GM23248 (cell line): ENCODE measurements at regions not wholly inside any gene's neighbourhood (a gene's known extent, or its start where the extent isn't known, plus 50 kb on each side); places are given as distances from the start of the nearest gene placed in this dataset.
A peak's percentile ranks its signal among the peaks of the same experiment; 100 is the strongest.

Experiments used
- DNase-seq: peaks from one replicate; pipeline ENCODE4 v3.0.0-alpha.2; 2015
- H2AFZ ChIP-seq: fragments of 200-600 bp; sonication (generic); 2 replicates; pipeline ENCODE4 v1.6.1; 2016; ENCODE audit warnings: antibody characterized with exemption
- H3F3A ChIP-seq: fragments of 200-600 bp; sonication (generic); 2 replicates; pipeline ENCODE4 v1.6.1; 2016; ENCODE audit warnings: mild to moderate bottlenecking, antibody characterized with exemption, mixed run types; ENCODE audit not compliant: insufficient read depth
- H3K27ac ChIP-seq: fragments of 200-600 bp; sonication (generic); 2 replicates; pipeline ENCODE4 v1.5.1; 2016; ENCODE audit warnings: mild to moderate bottlenecking
- H3K27me3 ChIP-seq: fragments of 200-600 bp; sonication (generic); replicated peaks from 2 replicates; pipeline ENCODE4 v1.6.1; 2016; ENCODE audit warnings: mild to moderate bottlenecking; ENCODE audit not compliant: insufficient read depth
- H3K36me3 ChIP-seq: fragments of 200-600 bp; sonication (generic); 2 replicates; pipeline ENCODE4 v1.6.1; 2016; ENCODE audit warnings: low read depth, mild to moderate bottlenecking
- H3K4me1 ChIP-seq: fragments of 200-600 bp; sonication (generic); 2 replicates; pipeline ENCODE4 v1.6.1; 2016; ENCODE audit warnings: mild to moderate bottlenecking; ENCODE audit not compliant: insufficient read depth
- H3K4me2 ChIP-seq: fragments of 200-600 bp; sonication (generic); one replicate; pipeline ENCODE4 v1.6.1; 2016; ENCODE audit warnings: mild to moderate bottlenecking; ENCODE audit not compliant: unreplicated experiment
- H3K4me3 ChIP-seq: fragments of 200-600 bp; sonication (generic); 2 replicates; pipeline ENCODE4 v1.5.1; 2016; ENCODE audit warnings: mild to moderate bottlenecking
- H3K79me2 ChIP-seq: fragments of 200-600 bp; sonication (generic); 2 replicates; pipeline ENCODE4 v1.6.1; 2016; ENCODE audit warnings: mild to moderate bottlenecking; ENCODE audit not compliant: insufficient read depth
- H3K9ac ChIP-seq: fragments of 200-600 bp; sonication (generic); 2 replicates; pipeline ENCODE4 v1.6.1; 2016; ENCODE audit warnings: mild to moderate bottlenecking
- H3K9me2 ChIP-seq: fragments of 200-600 bp; sonication (generic); 2 replicates; pipeline ENCODE4 v1.6.1; 2016; ENCODE audit warnings: mixed run types, mild to moderate bottlenecking, moderate library complexity; ENCODE audit not compliant: insufficient read depth
- H3K9me3 ChIP-seq: fragments of 200-600 bp; sonication (generic); one replicate; pipeline ENCODE4 v1.6.1; 2017; ENCODE audit warnings: low read depth
- H4K20me1 ChIP-seq: fragments of 200-600 bp; sonication (generic); 2 replicates; pipeline ENCODE4 v1.6.0; 2016; ENCODE audit not compliant: insufficient read depth
- EZH2 ChIP-seq: fragments of 200-600 bp; sonication (generic); IDR thresholded peaks from 2 replicates; pipeline ENCODE4 v1.6.1; 2018; ENCODE audit warnings: antibody characterized with exemption, mild to moderate bottlenecking; ENCODE audit not compliant: insufficient read depth, poor library complexity, severe bottlenecking
- EZH2phosphoT487 ChIP-seq: fragments of 200-600 bp; sonication (generic); IDR thresholded peaks from 2 replicates; pipeline ENCODE4 v1.6.1; 2018; ENCODE audit warnings: antibody characterized with exemption, moderate library complexity, mild to moderate bottlenecking, low read depth; ENCODE audit not compliant: insufficient read depth
- WGBS, 2 experiments: methylation state at CpG; one replicate each; pipeline ENCODE4 v1.1.6; 2015 to 2017; ENCODE audit warnings: low lambda C conversion rate in 2 of 2, low coverage in 1 of 2; ENCODE audit errors: missing lambda C conversion rate in 2 of 2; 5-methylcytosine and 5-hydroxymethylcytosine counted together
- in situ Hi-C: fragments of 300-500 bp; cut with MboI; formaldehyde crosslinking; loops from 2 replicates; pipeline ENCODE4 v1.15.0; 2020

- Histone ChIP-seq H4K20me1 (no peaks in the 10 kb centered on the region), H2AFZ (no peak overlapping the region), H3K9me3 (no peaks in the 10 kb centered on the region), H3K27me3 (no peaks in the 10 kb centered on the region), H3K4me3 (no peak overlapping the region), H3K9ac (no peak overlapping the region), H3K79me2 (no peaks in the 10 kb centered on the region), H3K4me1 (peaks cover 38% of the 10 kb centered on the region), H3K9me2 (no peaks in the 10 kb centered on the region), H3K27ac (no peak overlapping the region), H3K4me2 (no peak overlapping the region), H3F3A (peaks cover 31% of the 10 kb centered on the region), H3K36me3 (no peaks in the 10 kb centered on the region)
- DNase-seq, result no peak
- 81 to 86% methylated on average over 6 of the region's 6 CpGs for WGBS, 2 experiments
- TF ChIP-seq EZH2 (no peak), EZH2phosphoT487 (no peak)
- in situ Hi-C loops, result no loop called here
These were observed 180.8 kb downstream of the ACTL7B start for GRCh38 chr9:108674766-108675530.

- Histone ChIP-seq H4K20me1 (no peaks in the 10 kb centered on the region), H3K9me2 (no peaks in the 10 kb centered on the region), H3K9me3 (no peaks in the 10 kb centered on the region), H3F3A (peaks cover 36% of the 10 kb centered on the region), H3K4me1 (peaks cover 48% of the 10 kb centered on the region), H2AFZ (no peak overlapping the region), H3K4me3 (0 out of 2 replicates have a peak overlapping the region, but pooled peaks have one; percentile 15), H3K79me2 (no peaks in the 10 kb centered on the region), H3K27ac (peak overlapping the region; percentile 74), H3K36me3 (no peaks in the 10 kb centered on the region), H3K4me2 (peak overlapping the region; percentile 34), H3K27me3 (no peaks in the 10 kb centered on the region), H3K9ac (peak overlapping the region; percentile 16; the same call in 1 of the 2 replicates)
- in situ Hi-C loops, result no loop called here
- DNase-seq, result peak; percentile 87
- 16 to 17% methylated on average over 7 of the region's 7 CpGs for WGBS, 2 experiments
- TF ChIP-seq EZH2, result no peak
- no peak for TF ChIP-seq EZH2phosphoT487
These were observed 182.4 kb downstream of the ACTL7B start for GRCh38 chr9:108673386-108673785.

GRCh38 chr9:108672475-108673190, 183.2 kb downstream of the ACTL7B start:
- no peaks in the 10 kb centered on the region for H4K20me1 ChIP-seq
- no peaks in the 10 kb centered on the region for H3K9me2 ChIP-seq
- H3K9ac ChIP-seq, result no peak overlapping the region
- H3K4me3 ChIP-seq, result no peak overlapping the region
- H3K9me3 ChIP-seq, result no peaks in the 10 kb centered on the region
- peaks cover 49% of the 10 kb centered on the region for H3K4me1 ChIP-seq
- peak overlapping the region; percentile 34 for H3K4me2 ChIP-seq
- DNase-seq, result peak; percentile 70
- H2AFZ ChIP-seq, result no peak overlapping the region
- TF ChIP-seq EZH2 (no peak), EZH2phosphoT487 (no peak)
- H3K36me3 ChIP-seq, result no peaks in the 10 kb centered on the region
- H3K79me2 ChIP-seq, result no peaks in the 10 kb centered on the region
- no peaks in the 10 kb centered on the region for H3K27me3 ChIP-seq
- peak overlapping the region; percentile 74 for H3K27ac ChIP-seq
- WGBS, 2 experiments, result 60 to 68% methylated on average over 7 of the region's 7 CpGs
- in situ Hi-C loops, result no loop called here
- peaks cover 36% of the 10 kb centered on the region for H3F3A ChIP-seq

GRCh38 chr9:108671794-108672193, 184.0 kb downstream of the ACTL7B start:
- H3K4me3 ChIP-seq, result no peak overlapping the region
- H3K27me3 ChIP-seq, result no peaks in the 10 kb centered on the region
- DNase-seq, result peak; percentile 87
- 0 out of 2 replicates have a peak overlapping the region, but pooled peaks have one; percentile 10 for H3K9ac ChIP-seq
- no peaks in the 10 kb centered on the region for H3K9me3 ChIP-seq
- H3K4me2 ChIP-seq, result no peak overlapping the region
- peaks cover 37% of the 10 kb centered on the region for H3F3A ChIP-seq
- no peak overlapping the region for H2AFZ ChIP-seq
- H3K9me2 ChIP-seq, result no peaks in the 10 kb centered on the region
- no peaks in the 10 kb centered on the region for H3K79me2 ChIP-seq
- no peaks in the 10 kb centered on the region for H3K36me3 ChIP-seq
- in situ Hi-C loops, result no loop called here
- H3K4me1 ChIP-seq, result peaks cover 49% of the 10 kb centered on the region
- peak overlapping the region; percentile 74 for H3K27ac ChIP-seq
- no peaks in the 10 kb centered on the region for H4K20me1 ChIP-seq
- TF ChIP-seq EZH2 (no peak), EZH2phosphoT487 (no peak)
- WGBS, 2 experiments, result 3 to 8% methylated on average over 4 of the region's 4 CpGs
